CD1c-positive myeloid dendritic cell (primary cell): ENCODE measurements at regions not wholly inside any gene's neighbourhood (a gene's known extent, or its start where the extent isn't known, plus 50 kb on each side); places are given as distances from the start of the nearest gene placed in this dataset.

Experiments
- DNase-seq: peaks from one replicate; pipeline ENCODE4 v3.0.0-alpha.2; 2016; ENCODE audit errors: extremely low spot score

GRCh38 chr4:142961866-142962265 lies 115.8 kb upstream of the INPP4B start:
- peak; percentile 83 for DNase-seq

GRCh38 chr4:142974328-142974727 lies 128.2 kb upstream of the INPP4B start:
- DNase-seq: no peak

GRCh38 chr4:142975618-142976017 lies 129.5 kb upstream of the INPP4B start:
- no peak for DNase-seq

- DNase-seq: no peak
These were observed 130.4 kb upstream of the INPP4B start for GRCh38 chr4:142976482-142976881.

GRCh38 chr4:142977182-142977581 lies 131.1 kb upstream of the INPP4B start:
- no peak for DNase-seq

- DNase-seq: no peak
These were observed 137.0 kb upstream of the INPP4B start for GRCh38 chr4:142983065-142983464.

- DNase-seq: no peak
These were observed 137.5 kb upstream of the INPP4B start for GRCh38 chr4:142983589-142983988.

GRCh38 chr4:142984871-142985585 lies 138.9 kb upstream of the INPP4B start:
- no peak for DNase-seq

GRCh38 chr4:143016171-143016570 lies 168.5 kb upstream of the USP38 start:
- DNase-seq: no peak

- DNase-seq: no peak
These were observed 167.5 kb upstream of the USP38 start for GRCh38 chr4:143017210-143017609.

- DNase-seq: no peak
These were observed 165.4 kb upstream of the USP38 start for GRCh38 chr4:143019351-143019750.

- peak; percentile 76 for DNase-seq
These were observed 163.3 kb upstream of the USP38 start for GRCh38 chr4:143021384-143021783.

- DNase-seq: no peak
These were observed 161.3 kb upstream of the USP38 start for GRCh38 chr4:143023239-143023918.

- peak; percentile 36 for DNase-seq
These were observed 159.5 kb upstream of the USP38 start for GRCh38 chr4:143025081-143025704.

- DNase-seq: no peak
These were observed 158.1 kb upstream of the USP38 start for GRCh38 chr4:143026459-143027170.

GRCh38 chr4:143035661-143036060 lies 149.1 kb upstream of the USP38 start:
- no peak for DNase-seq

- no peak for DNase-seq
These were observed 148.3 kb upstream of the USP38 start for GRCh38 chr4:143036443-143036842.

GRCh38 chr4:143046454-143046853 lies 138.3 kb upstream of the USP38 start:
- DNase-seq: no peak

GRCh38 chr4:143046906-143047305 lies 137.8 kb upstream of the USP38 start:
- no peak for DNase-seq

GRCh38 chr4:143054971-143055370 lies 129.7 kb upstream of the USP38 start:
- DNase-seq: no peak

- no peak for DNase-seq
These were observed 128.7 kb upstream of the USP38 start for GRCh38 chr4:143055997-143056396.

GRCh38 chr4:143071351-143071750 lies 113.4 kb upstream of the USP38 start:
- no peak for DNase-seq
